ENCODE measurements at regions not wholly inside any gene's neighbourhood (a gene's known extent, or its start where the extent isn't known, plus 50 kb on each side); places are given as distances from the start of the nearest gene placed in this dataset.

- no peak for DNase-seq (ENCODE audit: low spot score)
- intact Hi-C loops (cut with DNase I), result no loop called here
- WGBS, result 45% methylated on average over 5 of the region's 5 CpGs
- Histone ChIP-seq H3K27me3 (replicated peaks; ENCODE audit: insufficient read depth) (no peaks in the 10 kb centered on the region), H3K9me3 (no peaks in the 10 kb centered on the region), H3K4me1 (replicated peaks) (no peaks in the 10 kb centered on the region), H3K27ac (no peak overlapping the region), H3K4me3 (no peak overlapping the region), H3K36me3 (no peaks in the 10 kb centered on the region)
- no peak for TF ChIP-seq POLR2A (IDR thresholded peaks at IDR 0.05)
- TF ChIP-seq, protein P1, sequence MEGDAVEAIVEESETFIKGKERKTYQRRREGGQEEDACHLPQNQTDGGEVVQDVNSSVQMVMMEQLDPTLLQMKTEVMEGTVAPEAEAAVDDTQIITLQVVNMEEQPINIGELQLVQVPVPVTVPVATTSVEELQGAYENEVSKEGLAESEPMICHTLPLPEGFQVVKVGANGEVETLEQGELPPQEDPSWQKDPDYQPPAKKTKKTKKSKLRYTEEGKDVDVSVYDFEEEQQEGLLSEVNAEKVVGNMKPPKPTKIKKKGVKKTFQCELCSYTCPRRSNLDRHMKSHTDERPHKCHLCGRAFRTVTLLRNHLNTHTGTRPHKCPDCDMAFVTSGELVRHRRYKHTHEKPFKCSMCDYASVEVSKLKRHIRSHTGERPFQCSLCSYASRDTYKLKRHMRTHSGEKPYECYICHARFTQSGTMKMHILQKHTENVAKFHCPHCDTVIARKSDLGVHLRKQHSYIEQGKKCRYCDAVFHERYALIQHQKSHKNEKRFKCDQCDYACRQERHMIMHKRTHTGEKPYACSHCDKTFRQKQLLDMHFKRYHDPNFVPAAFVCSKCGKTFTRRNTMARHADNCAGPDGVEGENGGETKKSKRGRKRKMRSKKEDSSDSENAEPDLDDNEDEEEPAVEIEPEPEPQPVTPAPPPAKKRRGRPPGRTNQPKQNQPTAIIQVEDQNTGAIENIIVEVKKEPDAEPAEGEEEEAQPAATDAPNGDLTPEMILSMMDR (IDR thresholded peaks at IDR 0.05), result no peak
- no peak for TF ChIP-seq POLR2AphosphoS5 (IDR thresholded peaks at IDR 0.05)
Observed at GRCh38 chr3:187430576-187430975, 62.4 kb downstream of the RTP4 start.

Measured in prostate gland (tissue), 2 donors.